Fibroblast of lung (primary cell): ENCODE measurements at regions not wholly inside any gene's neighbourhood (a gene's known extent, or its start where the extent isn't known, plus 50 kb on each side); places are given as distances from the start of the nearest gene placed in this dataset.

Experiments
- CTCF ChIP-seq, 2 donors: IDR thresholded peaks in 1 of 2; conservative IDR thresholded peaks in 1 of 2; 1 replicate in 1 of 2; 2 replicates in 1 of 2; pipeline ENCODE4 v1.5.1; 2011 to 2012; ENCODE audit warnings: low read length in 2 of 2, control low read depth in 1 of 2, inconsistent platforms in 1 of 2, low read depth in 1 of 2, mild to moderate bottlenecking in 1 of 2
- EZH2 ChIP-seq: IDR thresholded peaks from 2 replicates; pipeline ENCODE4 v1.5.1; 2012; ENCODE audit warnings: low read length, control low read depth, mild to moderate bottlenecking; ENCODE audit errors: missing control alignments

- no peak for TF ChIP-seq CTCF (conservative IDR thresholded peaks at IDR 0.05 in 1 of 2, IDR thresholded peaks at IDR 0.05 in 1 of 2; ENCODE audit: low read depth in 1 of 2, low read length in 2 of 2)
- no peak for TF ChIP-seq EZH2
Measured at GRCh38 chr16:52005551-52005950, 541.4 kb downstream of the TOX3 start.
